ENCODE measurements at regions not wholly inside any gene's neighbourhood (a gene's known extent, or its start where the extent isn't known, plus 50 kb on each side); places are given as distances from the start of the nearest gene placed in this dataset.

DNA sequence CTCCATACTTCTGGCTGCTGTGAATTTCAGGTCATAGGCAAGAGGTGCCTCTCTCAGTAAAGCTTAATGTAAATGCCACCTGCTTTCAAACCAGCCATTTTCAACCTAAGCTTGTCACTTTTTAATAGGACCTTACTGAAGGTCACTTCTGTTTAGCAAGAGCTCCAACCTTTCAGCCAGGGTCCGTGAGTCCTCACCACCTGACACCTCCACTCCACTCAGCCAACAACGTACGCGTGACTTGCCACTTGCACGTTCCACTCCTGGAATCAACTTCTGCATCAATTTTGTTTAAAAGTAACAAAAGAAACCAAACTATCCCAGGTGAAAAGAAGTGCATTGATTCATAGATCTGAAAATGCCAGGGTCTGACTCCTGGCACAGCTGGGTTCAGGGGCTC lies 114.4 kb downstream of the TRIM29 start:
- H3K27me3 Mint-ChIP-seq (ENCODE audit: low read depth): peaks cover 36% of the 10 kb centered on the region
- DNase-seq (ENCODE audit: low spot score): no peak

DNA sequence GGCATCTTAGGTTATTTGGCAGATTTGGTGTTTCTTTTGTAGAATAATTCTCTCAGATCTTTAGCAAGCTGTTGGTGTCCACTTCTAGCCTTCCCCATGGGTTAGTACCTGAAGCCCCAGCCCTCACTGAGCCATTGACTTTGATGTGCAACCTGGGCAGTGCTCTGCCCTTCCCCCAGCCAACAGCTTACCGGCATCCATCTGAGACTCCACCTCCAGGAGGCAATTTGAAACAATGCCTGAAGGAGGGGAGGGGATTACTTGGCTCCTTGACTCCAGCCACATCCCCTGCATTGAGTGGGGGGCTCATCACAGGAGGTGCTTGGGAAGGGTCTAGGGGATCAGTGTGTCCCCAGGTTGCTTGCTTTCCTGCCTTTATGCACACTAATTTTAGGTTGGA lies 114.8 kb downstream of the TRIM29 start:
- no peak for DNase-seq (ENCODE audit: low spot score)
- TF ChIP-seq, protein P1, sequence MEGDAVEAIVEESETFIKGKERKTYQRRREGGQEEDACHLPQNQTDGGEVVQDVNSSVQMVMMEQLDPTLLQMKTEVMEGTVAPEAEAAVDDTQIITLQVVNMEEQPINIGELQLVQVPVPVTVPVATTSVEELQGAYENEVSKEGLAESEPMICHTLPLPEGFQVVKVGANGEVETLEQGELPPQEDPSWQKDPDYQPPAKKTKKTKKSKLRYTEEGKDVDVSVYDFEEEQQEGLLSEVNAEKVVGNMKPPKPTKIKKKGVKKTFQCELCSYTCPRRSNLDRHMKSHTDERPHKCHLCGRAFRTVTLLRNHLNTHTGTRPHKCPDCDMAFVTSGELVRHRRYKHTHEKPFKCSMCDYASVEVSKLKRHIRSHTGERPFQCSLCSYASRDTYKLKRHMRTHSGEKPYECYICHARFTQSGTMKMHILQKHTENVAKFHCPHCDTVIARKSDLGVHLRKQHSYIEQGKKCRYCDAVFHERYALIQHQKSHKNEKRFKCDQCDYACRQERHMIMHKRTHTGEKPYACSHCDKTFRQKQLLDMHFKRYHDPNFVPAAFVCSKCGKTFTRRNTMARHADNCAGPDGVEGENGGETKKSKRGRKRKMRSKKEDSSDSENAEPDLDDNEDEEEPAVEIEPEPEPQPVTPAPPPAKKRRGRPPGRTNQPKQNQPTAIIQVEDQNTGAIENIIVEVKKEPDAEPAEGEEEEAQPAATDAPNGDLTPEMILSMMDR (IDR thresholded peaks at IDR 0.05): no peak

More for the DNA sequence above, 114.4 kb downstream of the TRIM29 start:
- H3K4me1 Mint-ChIP-seq (ENCODE audit: low read depth): no peaks in the 10 kb centered on the region
- H3K4me3 Mint-ChIP-seq (ENCODE audit: unreplicated experiment): no peak overlapping the region
- H3K9me3 Mint-ChIP-seq (ENCODE audit: low read depth): no peaks in the 10 kb centered on the region
- no peaks in the 10 kb centered on the region for H3K36me3 Mint-ChIP-seq (ENCODE audit: low read depth)
- TF ChIP-seq, protein P1 (IDR thresholded peaks at IDR 0.05): no peak
- H3K27ac Mint-ChIP-seq (ENCODE audit: unreplicated experiment): no peak overlapping the region

DNA sequence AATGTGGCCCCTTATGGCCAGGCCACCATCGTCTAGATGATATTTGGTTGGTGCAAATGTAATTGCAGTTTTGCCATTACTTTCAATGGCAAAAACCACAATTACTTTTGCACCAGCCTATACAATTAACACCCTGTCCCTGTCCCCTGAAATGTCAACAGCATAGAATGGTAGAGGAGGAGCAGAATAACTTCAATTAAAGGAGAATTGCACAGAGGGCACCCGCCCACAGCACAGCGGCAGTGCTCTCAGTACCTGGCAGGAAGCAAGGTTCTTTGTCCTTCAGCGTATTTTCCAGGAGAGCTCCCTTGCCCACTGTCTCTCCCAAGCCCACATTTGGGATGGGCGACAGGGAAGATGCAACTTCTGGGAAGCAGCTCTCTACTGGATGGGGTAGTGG lies 115.3 kb downstream of the TRIM29 start:
- Mint-ChIP-seq H3K4me3 (ENCODE audit: unreplicated experiment) (no peak overlapping the region), H3K9me3 (ENCODE audit: low read depth) (no peaks in the 10 kb centered on the region), H3K27ac (ENCODE audit: unreplicated experiment) (no peak overlapping the region), H3K27me3 (ENCODE audit: low read depth) (peaks cover 34% of the 10 kb centered on the region), H3K4me1 (ENCODE audit: low read depth) (no peaks in the 10 kb centered on the region), H3K36me3 (ENCODE audit: low read depth) (no peaks in the 10 kb centered on the region)
- no peak for DNase-seq (ENCODE audit: low spot score)
- TF ChIP-seq, protein P1 (IDR thresholded peaks at IDR 0.05): no peak

More for the DNA sequence above, 114.8 kb downstream of the TRIM29 start:
- H3K9me3 Mint-ChIP-seq (ENCODE audit: low read depth): no peaks in the 10 kb centered on the region
- peaks cover 34% of the 10 kb centered on the region for H3K27me3 Mint-ChIP-seq (ENCODE audit: low read depth)
- H3K4me1 Mint-ChIP-seq (ENCODE audit: low read depth): no peaks in the 10 kb centered on the region
- H3K36me3 Mint-ChIP-seq (ENCODE audit: low read depth): no peaks in the 10 kb centered on the region
- H3K4me3 Mint-ChIP-seq (ENCODE audit: unreplicated experiment): no peak overlapping the region
- H3K27ac Mint-ChIP-seq (ENCODE audit: unreplicated experiment): no peak overlapping the region

DNA sequence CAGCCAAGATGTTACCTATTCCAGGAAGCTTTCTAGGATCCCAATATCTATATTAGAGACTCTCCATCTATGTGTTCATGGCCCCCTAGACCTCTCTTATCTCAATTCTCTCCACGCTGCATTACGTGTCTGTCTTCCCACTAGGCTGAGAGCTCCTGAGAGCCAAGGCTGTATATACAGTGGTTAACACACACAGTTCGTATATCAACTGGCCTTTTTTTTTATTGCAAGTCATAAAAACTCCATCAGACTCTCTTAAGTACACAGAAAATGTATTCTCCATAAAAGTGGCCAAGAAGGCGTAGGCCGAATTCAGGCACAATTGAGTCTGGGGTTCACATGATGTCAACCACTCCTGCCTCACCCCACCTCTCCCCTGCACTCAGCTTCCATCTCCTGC lies 115.9 kb downstream of the TRIM29 start:
- TF ChIP-seq, protein P1 (IDR thresholded peaks at IDR 0.05): no peak
- no peaks in the 10 kb centered on the region for H3K4me1 Mint-ChIP-seq (ENCODE audit: low read depth)
- no peaks in the 10 kb centered on the region for H3K36me3 Mint-ChIP-seq (ENCODE audit: low read depth)
- no peak overlapping the region for H3K27ac Mint-ChIP-seq (ENCODE audit: unreplicated experiment)
- no peaks in the 10 kb centered on the region for H3K9me3 Mint-ChIP-seq (ENCODE audit: low read depth)
- peaks cover 35% of the 10 kb centered on the region for H3K27me3 Mint-ChIP-seq (ENCODE audit: low read depth)
- DNase-seq (ENCODE audit: low spot score): no peak
- no peak overlapping the region for H3K4me3 Mint-ChIP-seq (ENCODE audit: unreplicated experiment)

DNA sequence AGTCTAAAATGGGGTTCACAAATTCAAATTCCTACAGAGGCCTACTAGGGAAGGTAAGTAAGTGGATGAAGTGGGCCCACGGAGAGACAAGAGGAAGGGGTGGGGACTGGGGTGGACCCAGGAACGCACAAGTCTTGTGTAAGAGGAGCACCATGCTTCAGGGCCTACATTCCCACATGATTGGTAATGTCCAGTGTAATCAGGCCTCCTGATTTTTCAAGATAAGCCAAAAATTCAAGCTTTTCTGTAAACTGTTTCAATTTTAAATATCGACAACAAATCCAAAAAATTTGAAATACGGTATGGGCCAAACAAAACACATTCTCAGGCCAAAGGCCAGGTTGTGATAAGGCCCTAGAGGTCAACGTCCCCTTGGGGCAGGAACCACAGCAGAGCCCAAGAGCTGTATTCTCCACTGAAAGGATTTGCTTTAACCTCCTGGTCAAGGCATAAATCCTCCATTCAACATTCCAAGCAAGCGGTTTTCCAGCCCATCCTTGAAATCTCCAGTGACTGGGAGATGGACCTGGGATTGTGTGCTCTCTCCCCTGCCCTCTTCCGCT lies 116.4 kb downstream of the TRIM29 start:
- no peak overlapping the region for H3K4me3 Mint-ChIP-seq (ENCODE audit: unreplicated experiment)
- DNase-seq (ENCODE audit: low spot score): no peak
- H3K4me1 Mint-ChIP-seq (ENCODE audit: low read depth): no peaks in the 10 kb centered on the region
- H3K9me3 Mint-ChIP-seq (ENCODE audit: low read depth): no peaks in the 10 kb centered on the region
- no peak overlapping the region for H3K27ac Mint-ChIP-seq (ENCODE audit: unreplicated experiment)
- no peaks in the 10 kb centered on the region for H3K36me3 Mint-ChIP-seq (ENCODE audit: low read depth)
- H3K27me3 Mint-ChIP-seq (ENCODE audit: low read depth): peaks cover 37% of the 10 kb centered on the region
- TF ChIP-seq, protein P1 (IDR thresholded peaks at IDR 0.05): no peak

All from chondrocyte (in vitro differentiated cells).